HCT116 (cell line): ENCODE measurements at regions not wholly inside any gene's neighbourhood (a gene's known extent, or its start where the extent isn't known, plus 50 kb on each side); places are given as distances from the start of the nearest gene placed in this dataset.

Experiments
- CTCF ChIP-seq, 3 experiments: fragments of 200-600 bp in 1 of 3; sonication (generic) in 1 of 3; IDR thresholded peaks in 2 of 3; conservative IDR thresholded peaks in 1 of 3; 2 replicates each; pipeline ENCODE4 v1.5.1; 2012 to 2017; ENCODE audit warnings: low read depth in 2 of 3, low read length in 2 of 3, antibody characterized with exemption in 1 of 3, borderline replicate concordance in 1 of 3, control low read depth in 1 of 3, mild to moderate bottlenecking in 1 of 3, mixed read lengths in 1 of 3, mixed run types in 1 of 3, moderate library complexity in 1 of 3; ENCODE audit not compliant: insufficient read depth in 1 of 3
- EZH2 ChIP-seq: fragments of 200-600 bp; sonication (generic); IDR thresholded peaks from 2 replicates; pipeline ENCODE4 v1.6.1; 2017; ENCODE audit warnings: antibody characterized with exemption, mixed run types
- EZH2phosphoT487 ChIP-seq: fragments of 200-600 bp; IDR thresholded peaks from 2 replicates; pipeline ENCODE4 v1.6.1; 2018; ENCODE audit warnings: antibody characterized with exemption, borderline replicate concordance
- POLR2A ChIP-seq: IDR thresholded peaks from 2 replicates; pipeline ENCODE4 v1.7.0; 2011; ENCODE audit warnings: borderline replicate concordance; ENCODE audit not compliant: insufficient read depth, insufficient read length; ENCODE audit errors: extremely low read depth
- POLR2AphosphoS5 ChIP-seq: IDR thresholded peaks from 2 replicates; pipeline ENCODE4 v1.6.1; 2011; ENCODE audit warnings: mild to moderate bottlenecking, low read depth, low read length, moderate library complexity
- YY1 ChIP-seq: IDR thresholded peaks from 2 replicates; pipeline ENCODE4 v1.6.1; 2011; ENCODE audit warnings: low read length, low read depth, moderate library complexity, mild to moderate bottlenecking; ENCODE audit not compliant: insufficient replicate concordance; ENCODE audit errors: extremely low read depth

- TF ChIP-seq CTCF (IDR thresholded peaks at IDR 0.05 in 2 of 3, conservative IDR thresholded peaks at IDR 0.05 in 1 of 3; ENCODE audit: borderline replicate concordance in 1 of 3, insufficient read depth in 1 of 3, low read depth in 2 of 3, low read length in 2 of 3) (no peak), POLR2A (no peak), YY1 (no peak), EZH2phosphoT487 (no peak), EZH2 (no peak), POLR2AphosphoS5 (no peak)
Measured at GRCh38 chr13:82344867-82345266, 1537.4 kb downstream of the SLITRK1 start.
